Activated CD4-positive, CD25-positive, alpha-beta regulatory T cell treated with anti-CD3 and anti-CD28 coated beads, Interleukin-2, amount 50 U/mL, for 24 hours (primary cell): ENCODE measurements at regions not wholly inside any gene's neighbourhood (a gene's known extent, or its start where the extent isn't known, plus 50 kb on each side); places are given as distances from the start of the nearest gene placed in this dataset.

Experiments used
- ATAC-seq, 2 donors: fragments of 150-1000 bp; cut with Tn5 transposase; one replicate each; pipeline ENCODE4 v1.10.0; 2021; ENCODE audit warnings: mild to moderate bottlenecking in 1 of 2, moderate library complexity in 1 of 2

GRCh38 chr5:74177961-74178360, 462.6 kb downstream of the ENC1 start:
- ATAC-seq = no peak

GRCh38 chr5:74174366-74174765, 466.2 kb downstream of the ENC1 start:
- no peak for ATAC-seq

- ATAC-seq = no peak
Measured at GRCh38 chr5:74173665-74174064, 466.9 kb downstream of the ENC1 start.

GRCh38 chr5:74173241-74173640, 467.3 kb downstream of the ENC1 start:
- no peak for ATAC-seq

GRCh38 chr5:74169701-74170100, 470.8 kb downstream of the ENC1 start:
- no peak for ATAC-seq

GRCh38 chr5:74167930-74168315, 472.6 kb downstream of the ENC1 start:
- no peak for ATAC-seq

GRCh38 chr5:74167206-74167929, 473.2 kb downstream of the ENC1 start:
- ATAC-seq = no peak

GRCh38 chr5:74166064-74166463, 474.5 kb downstream of the ENC1 start:
- ATAC-seq = no peak

DNA sequence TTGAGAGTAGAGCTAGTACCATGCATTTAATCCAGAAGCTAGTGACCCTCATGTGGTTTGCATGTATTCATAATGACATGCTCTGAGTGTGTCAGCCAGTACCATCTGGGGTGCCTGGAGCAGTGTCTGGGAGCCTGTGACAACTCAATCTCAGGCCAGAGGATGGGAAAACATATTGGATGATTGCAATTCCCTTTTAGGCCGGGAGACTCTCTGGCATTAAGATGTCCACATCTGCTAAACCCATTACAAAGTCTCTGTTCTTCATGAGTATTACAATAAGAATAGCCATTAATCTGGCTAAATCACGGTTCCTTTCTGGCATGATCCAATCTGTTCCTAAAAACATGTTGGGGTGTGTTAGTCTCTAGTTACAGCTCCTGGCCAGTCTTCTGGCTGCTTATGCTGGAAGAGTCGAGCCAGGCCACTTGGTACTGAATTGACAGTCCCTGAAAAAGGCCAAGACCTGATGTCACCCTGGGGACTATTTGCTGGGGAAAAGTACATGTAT, 475.7 kb downstream of the ENC1 start:
- no peak for ATAC-seq

DNA sequence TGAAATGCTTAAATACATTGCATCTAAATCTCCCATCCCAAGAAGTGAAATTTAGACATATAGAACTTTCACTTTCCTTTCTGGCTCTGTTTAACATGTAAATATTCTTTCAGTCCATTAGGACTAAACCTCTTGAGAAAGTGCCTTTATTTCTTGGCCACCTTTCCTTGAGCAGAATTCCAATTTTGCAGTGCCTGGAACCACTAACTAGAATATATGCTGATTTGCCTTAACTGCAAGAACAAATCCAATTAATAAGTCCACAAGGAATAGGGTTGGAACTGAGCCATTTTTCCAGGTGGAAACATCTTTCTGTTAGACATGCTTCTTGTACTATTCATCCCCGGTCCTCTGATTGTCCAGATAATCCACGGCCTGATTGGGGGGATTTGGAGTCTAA, 478.0 kb downstream of the ENC1 start:
- ATAC-seq = no peak

GRCh38 chr5:74161170-74161569, 479.4 kb downstream of the ENC1 start:
- no peak for ATAC-seq

- no peak for ATAC-seq
Measured at GRCh38 chr5:74156728-74157383, 483.7 kb downstream of the ENC1 start.

DNA sequence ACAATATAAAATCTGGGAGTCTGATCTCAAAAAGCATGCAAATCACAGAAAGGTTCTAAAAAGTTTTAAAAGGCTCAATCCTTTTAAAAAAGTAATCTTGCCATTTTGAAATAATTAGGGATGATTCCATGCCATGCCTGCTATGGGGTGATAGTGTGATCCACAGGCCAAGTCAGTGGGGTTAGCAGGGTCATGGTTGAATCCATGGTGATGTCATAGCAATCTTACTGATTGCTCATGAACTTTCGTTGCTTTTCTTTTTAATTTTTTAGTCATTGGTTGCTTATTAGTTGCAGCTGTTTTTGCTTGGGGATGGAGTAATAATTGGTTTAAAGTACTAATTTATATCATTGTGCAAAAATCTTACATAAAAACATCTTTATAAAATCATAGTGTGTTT, 485.0 kb downstream of the ENC1 start:
- ATAC-seq = no peak

DNA sequence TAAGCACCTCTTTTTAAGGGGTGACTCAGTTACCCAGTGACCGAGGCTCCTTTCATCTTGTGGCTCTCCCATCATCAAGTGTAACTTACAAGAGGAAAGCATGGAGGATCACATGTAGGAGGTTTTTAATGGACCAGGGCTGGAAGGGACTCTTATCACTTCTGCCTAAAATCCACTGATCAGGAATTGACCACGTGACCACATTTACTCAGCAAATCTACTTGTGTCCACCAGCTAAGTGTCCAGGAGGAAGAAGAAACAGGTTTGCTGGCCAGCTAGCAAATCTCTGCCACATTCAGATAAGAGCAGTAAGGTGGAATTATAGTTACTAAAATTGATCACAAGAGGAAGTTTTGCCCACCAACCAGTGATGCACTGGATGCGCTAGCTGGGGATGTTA, 486.0 kb downstream of the ENC1 start:
- no peak for ATAC-seq

- ATAC-seq = no peak
Measured at GRCh38 chr5:74153255-74153790, 487.2 kb downstream of the ENC1 start.

DNA sequence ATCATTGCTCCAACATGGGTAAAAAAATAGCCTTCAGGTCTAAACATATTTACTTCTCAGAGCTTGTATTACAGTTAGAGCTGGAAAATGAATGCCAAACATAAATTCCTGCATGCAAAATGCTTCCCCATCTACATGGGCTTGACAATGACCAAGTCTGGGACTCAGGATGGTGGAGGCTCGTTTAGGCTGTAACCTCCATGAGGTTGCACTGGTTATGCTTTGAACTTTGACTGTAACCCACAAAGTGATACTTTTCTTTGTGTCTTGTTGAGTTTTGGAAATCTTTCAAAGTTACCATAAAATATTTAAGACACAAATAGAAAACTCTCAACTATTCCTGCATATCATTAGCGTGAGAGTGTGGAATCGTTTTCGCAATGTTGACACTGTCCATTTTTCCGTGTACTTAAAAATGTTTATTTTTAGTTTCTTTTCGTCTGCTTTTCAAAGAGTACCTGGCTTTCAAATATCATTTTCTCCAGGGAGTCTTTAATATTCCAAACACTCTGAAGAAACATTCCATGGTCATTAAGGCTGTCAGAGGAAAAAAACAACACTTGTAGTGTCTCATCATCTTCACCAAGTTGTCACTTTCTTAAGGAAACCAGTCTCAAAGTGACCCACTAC, 487.8 kb downstream of the ENC1 start:
- ATAC-seq = no peak

GRCh38 chr5:74152136-74152535, 488.4 kb downstream of the ENC1 start:
- no peak for ATAC-seq

DNA sequence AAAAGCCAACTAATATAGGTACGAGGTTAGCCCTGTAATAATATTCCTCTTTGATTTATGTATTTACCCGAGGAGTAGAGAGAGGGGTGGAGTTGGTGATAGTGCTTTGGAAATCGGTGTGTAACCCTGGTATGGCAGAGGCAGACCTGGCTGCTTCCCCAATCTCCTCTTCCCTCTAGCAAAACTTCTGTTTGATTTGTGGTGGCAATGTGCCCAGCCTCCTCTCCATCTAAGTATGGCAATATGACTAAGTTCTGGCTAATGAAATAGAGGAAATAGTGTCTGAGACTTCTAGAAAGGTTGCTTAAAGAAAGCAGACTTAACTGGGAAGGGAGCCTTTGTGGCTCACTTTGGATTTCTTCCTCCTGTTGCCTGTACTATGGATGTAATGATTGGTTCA, 491.1 kb downstream of the ENC1 start:
- ATAC-seq = no peak

DNA sequence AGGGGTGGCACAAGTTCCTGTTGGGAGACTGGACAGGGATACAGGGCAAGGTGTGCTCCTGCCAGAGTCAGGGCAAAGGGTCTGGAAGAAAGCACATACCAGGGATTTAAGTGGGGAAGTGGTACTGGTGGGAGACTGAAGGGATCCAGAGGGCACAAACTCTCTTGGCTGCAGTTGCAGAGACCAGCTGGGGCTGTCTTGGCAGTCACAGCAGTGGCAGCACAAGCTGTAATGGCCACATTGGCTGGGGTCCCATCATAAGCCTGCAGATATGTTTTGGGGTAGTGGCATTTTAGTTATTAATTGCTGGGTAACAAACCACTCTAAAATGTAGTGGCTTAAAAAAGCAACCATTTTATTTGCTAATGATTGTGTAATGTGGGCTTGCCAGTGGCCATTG, 492.2 kb downstream of the ENC1 start:
- no peak for ATAC-seq

DNA sequence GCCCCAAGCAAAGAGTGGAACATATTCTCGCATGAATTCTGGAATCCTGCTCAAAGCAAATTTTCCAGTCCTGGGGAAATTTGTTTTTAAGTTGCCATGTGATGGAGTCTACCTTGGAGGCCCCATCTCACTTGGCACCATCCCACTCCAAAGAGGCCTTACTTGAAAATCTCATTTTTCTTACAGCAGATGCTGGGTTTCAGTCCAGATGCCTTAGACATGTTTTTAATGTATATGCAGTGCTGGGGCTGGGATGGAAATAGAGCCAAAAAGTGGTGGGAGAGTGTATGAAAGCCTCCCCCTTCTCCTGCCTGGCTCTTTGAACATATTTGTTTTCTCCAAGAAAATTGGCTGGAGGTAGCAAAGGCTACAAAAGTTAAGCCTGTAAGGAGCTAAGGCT, 493.7 kb downstream of the ENC1 start:
- no peak for ATAC-seq

DNA sequence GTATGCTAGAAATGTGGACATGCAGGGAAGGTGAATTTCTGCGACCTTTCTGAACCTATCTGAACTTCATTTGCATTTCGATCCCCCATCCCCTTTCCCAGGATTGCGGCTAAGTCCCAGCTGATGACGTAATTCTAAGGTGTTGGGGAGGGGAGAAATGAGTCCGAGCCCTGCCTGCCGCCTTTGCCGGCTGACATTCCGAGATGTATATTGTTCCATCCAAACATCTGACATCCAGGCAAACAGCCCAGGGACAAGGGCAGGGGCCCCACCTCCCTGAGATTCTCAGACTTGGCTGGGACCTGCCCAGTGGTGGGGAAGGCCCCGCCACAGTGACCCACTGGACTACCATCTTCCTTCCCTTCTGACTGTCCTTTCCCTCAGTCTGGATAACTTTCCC, 494.6 kb downstream of the ENC1 start:
- no peak for ATAC-seq

- ATAC-seq = no peak
Measured at GRCh38 chr5:74143721-74144330, 496.7 kb downstream of the ENC1 start.

DNA sequence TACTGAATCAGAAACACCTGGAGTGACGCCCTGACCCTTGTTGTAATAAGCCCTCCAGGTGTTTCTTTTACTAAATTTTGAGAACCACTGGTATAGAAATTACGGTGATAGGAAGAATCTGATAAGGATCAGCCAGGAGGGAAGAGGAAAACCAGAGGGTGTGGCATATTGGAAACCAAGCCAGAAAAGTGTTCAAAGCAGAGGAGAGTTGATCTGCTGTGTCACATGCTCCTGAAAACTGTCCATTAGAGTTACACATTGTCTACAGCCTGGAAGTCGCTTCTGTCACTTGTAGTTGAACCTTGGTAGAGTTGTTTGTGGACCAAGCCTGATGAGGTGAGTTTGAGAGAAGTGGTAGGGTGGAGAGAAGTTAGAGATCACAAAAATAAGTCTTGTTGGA, 497.4 kb downstream of the ENC1 start:
- no peak for ATAC-seq
